Breast epithelium (tissue), 3 donors: ENCODE measurements at regions not wholly inside any gene's neighbourhood (a gene's known extent, or its start where the extent isn't known, plus 50 kb on each side); places are given as distances from the start of the nearest gene placed in this dataset.

Experiments used
- CTCF ChIP-seq, 3 donors: fragments of 450-650 bp; IDR thresholded peaks; one replicate each; pipeline ENCODE4 v1.5.1; 2016 to 2017; ENCODE audit warnings: antibody characterized with exemption in 3 of 3, mild to moderate bottlenecking in 3 of 3, moderate library complexity in 3 of 3
- POLR2A ChIP-seq: fragments of 450-650 bp; IDR thresholded peaks from one replicate; pipeline ENCODE4 v1.6.1; 2016; ENCODE audit warnings: antibody characterized with exemption, mild to moderate bottlenecking, moderate library complexity
- POLR2AphosphoS5 ChIP-seq, 3 donors: sonication (generic); formaldehyde crosslinking; IDR thresholded peaks; one replicate each; pipeline ENCODE4 v1.6.1; 2017; ENCODE audit warnings: antibody characterized with exemption in 3 of 3

DNA sequence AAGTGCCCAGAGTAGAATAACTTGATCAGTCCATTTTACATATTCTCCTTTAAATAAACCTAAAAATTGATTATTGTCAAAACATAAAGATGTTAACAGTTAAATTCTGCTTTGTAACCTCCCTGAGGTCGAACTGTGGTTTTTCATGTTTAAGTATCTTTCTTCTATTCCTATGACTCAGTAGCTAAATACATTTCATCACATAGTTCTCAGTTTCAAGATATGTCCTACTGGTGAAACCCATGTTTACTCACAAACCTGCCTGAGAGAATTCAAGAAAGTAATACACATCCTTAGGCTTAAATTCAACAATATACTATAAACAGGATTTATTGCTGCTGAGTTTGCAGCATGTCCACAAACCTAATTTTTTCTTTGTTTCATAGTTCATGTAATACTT is 692.9 kb downstream of the ZPLD1 start:
- TF ChIP-seq CTCF (IDR thresholded peaks at IDR 0.05): no peak
- no peak for TF ChIP-seq POLR2A
- TF ChIP-seq POLR2AphosphoS5 (IDR thresholded peaks at IDR 0.05): no peak
